Coronary artery (tissue), 2 donors: ENCODE measurements at regions not wholly inside any gene's neighbourhood (a gene's known extent, or its start where the extent isn't known, plus 50 kb on each side); places are given as distances from the start of the nearest gene placed in this dataset.
A peak's percentile ranks its signal among the peaks of the same experiment; 100 is the strongest.

ENCODE experiments used
- DNase-seq: peaks from one replicate; pipeline ENCODE4 v3.0.0-alpha.2; 2017; ENCODE audit warnings: low spot score
- H3K27ac ChIP-seq, 2 donors: fragments of 200-600 bp; sonication (generic); one replicate each; pipeline ENCODE4 v1.5.1; 2016 to 2019
- H3K4me3 ChIP-seq: fragments of 200-600 bp; sonication (generic); 2 replicates; pipeline ENCODE4 v1.5.1; 2016; ENCODE audit warnings: mild to moderate bottlenecking, moderate library complexity
- TF ChIP-seq, protein P1 (sequence below): fragments of 200-600 bp; sonication (generic); IDR thresholded peaks from one replicate; pipeline ENCODE4 v1.5.1; 2019; ENCODE audit warnings: antibody characterized with exemption

DNA sequence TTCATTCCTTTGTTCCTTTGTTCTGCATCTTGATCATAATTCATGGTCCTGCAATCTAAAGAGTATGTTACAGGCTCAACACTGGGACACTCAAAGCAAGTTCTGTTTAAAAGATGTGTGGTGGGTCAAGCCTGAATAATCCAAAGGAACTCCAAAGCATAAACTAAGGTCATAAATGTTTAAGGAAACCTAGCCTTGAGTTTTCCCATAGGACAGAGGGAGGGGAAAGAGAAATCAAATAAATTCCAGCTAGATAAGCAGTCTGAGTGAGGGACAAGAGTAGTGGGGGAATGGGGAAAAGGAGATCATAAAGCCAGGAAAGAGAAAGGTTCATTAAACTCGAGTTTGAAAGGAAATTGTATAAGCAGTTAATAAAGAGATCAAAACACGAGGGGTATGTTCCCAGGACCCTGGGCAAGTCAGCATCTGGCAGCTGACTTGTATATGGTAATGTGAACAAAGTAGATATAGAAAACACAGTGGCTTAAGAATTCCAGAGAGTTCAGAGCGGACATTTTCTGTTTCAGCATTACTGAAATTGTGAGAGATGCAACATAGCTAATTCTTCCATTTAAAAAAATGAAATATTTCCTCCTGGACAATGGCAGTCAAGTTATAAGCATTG is 125.8 kb upstream of the EDNRA start:
- Histone ChIP-seq H3K27ac (no peak overlapping the region), H3K4me3 (no peak overlapping the region)
- TF ChIP-seq, protein P1, sequence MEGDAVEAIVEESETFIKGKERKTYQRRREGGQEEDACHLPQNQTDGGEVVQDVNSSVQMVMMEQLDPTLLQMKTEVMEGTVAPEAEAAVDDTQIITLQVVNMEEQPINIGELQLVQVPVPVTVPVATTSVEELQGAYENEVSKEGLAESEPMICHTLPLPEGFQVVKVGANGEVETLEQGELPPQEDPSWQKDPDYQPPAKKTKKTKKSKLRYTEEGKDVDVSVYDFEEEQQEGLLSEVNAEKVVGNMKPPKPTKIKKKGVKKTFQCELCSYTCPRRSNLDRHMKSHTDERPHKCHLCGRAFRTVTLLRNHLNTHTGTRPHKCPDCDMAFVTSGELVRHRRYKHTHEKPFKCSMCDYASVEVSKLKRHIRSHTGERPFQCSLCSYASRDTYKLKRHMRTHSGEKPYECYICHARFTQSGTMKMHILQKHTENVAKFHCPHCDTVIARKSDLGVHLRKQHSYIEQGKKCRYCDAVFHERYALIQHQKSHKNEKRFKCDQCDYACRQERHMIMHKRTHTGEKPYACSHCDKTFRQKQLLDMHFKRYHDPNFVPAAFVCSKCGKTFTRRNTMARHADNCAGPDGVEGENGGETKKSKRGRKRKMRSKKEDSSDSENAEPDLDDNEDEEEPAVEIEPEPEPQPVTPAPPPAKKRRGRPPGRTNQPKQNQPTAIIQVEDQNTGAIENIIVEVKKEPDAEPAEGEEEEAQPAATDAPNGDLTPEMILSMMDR: no peak
- DNase-seq: no peak

- H3K4me3 ChIP-seq: no peak overlapping the region
- TF ChIP-seq, protein P1: no peak
- no peak for DNase-seq
- H3K27ac ChIP-seq: no peak overlapping the region
Measured at GRCh38 chr4:147355847-147356246, 125.0 kb upstream of the EDNRA start.

DNA sequence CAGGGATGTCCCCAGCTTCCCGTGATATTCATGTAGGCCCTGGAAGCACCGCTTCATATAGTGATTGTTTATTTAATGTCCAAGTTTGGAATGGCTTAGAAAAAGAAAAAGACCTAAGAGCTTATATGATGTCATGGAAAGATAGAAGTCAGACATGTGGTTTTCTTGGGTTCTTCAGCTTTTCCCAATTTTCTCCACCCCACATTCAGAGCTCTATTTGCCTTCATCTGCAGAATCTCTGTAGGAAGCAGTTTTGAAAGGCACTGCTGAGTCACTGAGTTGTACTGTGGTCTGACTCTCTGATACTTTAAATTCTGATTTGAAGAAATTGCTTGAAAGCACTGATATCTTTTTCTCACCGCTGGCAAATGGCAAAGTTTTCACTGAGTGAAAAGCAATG is 120.6 kb upstream of the EDNRA start:
- no peak for DNase-seq
- H3K4me3 ChIP-seq: no peak overlapping the region
- peak overlapping the region; percentile 59 to 88 for H3K27ac ChIP-seq
- TF ChIP-seq, protein P1: no peak

GRCh38 chr4:147361726-147362125 is 119.2 kb upstream of the EDNRA start:
- peak; percentile 77 for DNase-seq
- Histone ChIP-seq H3K27ac (peak overlapping the region; percentile 78 to 88), H3K4me3 (no peak overlapping the region)
- TF ChIP-seq, protein P1: no peak

DNA sequence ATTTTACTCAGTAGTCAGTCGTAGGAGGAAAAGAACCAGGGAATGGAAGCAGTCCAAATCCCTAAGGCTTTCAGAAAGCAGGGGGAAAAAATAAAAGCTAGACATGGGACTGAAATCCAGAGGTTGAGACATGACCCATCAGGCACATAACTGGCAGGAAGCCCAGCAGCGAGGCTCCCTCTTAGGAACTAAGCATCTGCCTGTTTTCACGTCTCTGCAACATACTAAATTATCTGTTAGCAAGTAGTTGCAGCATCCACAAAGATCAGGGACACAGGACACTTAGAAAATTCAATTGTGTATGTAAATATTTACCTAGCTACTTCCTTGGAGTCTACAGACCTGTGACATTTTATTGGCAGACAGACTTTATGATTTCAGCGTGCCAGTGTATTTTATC is 118.0 kb upstream of the EDNRA start:
- DNase-seq: no peak
- Histone ChIP-seq H3K4me3 (no peak overlapping the region), H3K27ac (peak overlapping the region; percentile 78 to 88)
- TF ChIP-seq, protein P1: no peak

DNA sequence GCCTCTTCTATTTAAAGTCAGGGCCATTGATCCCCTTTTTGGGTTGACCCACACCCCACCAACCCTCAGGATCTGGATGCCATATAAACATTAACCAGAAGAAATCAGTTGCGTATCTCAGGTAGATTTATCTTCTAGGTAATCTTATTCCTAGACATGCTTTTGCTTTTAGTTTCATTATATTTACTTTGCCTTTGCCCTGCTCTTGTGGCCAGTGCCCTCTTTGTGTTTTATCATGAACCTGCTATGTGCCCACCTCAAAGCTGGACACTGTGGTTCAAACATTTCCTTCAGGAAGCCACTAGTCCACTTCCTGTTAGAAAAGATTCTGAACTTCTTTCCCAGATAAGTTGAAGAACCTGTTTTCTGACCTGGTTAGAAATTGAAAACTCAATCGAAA is 117.4 kb upstream of the EDNRA start:
- TF ChIP-seq, protein P1: no peak
- Histone ChIP-seq H3K4me3 (no peak overlapping the region), H3K27ac (peak overlapping the region; percentile 78 to 88)
- no peak for DNase-seq

- Histone ChIP-seq H3K4me3 (no peak overlapping the region), H3K27ac (no peak overlapping the region)
- TF ChIP-seq, protein P1: no peak
- no peak for DNase-seq
Measured at GRCh38 chr4:147365396-147365795, 115.5 kb upstream of the EDNRA start.
